Heart right ventricle (tissue), 16 donors: ENCODE measurements at regions not wholly inside any gene's neighbourhood (a gene's known extent, or its start where the extent isn't known, plus 50 kb on each side); places are given as distances from the start of the nearest gene placed in this dataset.

ENCODE experiments used
- ATAC-seq, 8 donors: fragments of 200-7000 bp; cut with Tn5 transposase; one replicate each; pipeline ENCODE4 v1.9.1; 2020; ENCODE audit warnings: mild to moderate bottlenecking in 8 of 8, moderate library complexity in 8 of 8, moderate number of reproducible peaks in 1 of 8
- DNase-seq, 2 donors: peaks; one replicate each; pipeline ENCODE4 v3.0.0-alpha.2; 2020
- H3K27ac ChIP-seq, 10 donors: fragments of 200-600 bp; sonication (generic) in 2 of 10; one replicate each; pipeline versions ENCODE4 v1.5.0 to v1.8.0; 2020 to 2022; ENCODE audit warnings: mild to moderate bottlenecking in 3 of 10
- H3K27me3 ChIP-seq, 7 donors: fragments of 200-600 bp; one replicate each; pipeline ENCODE4 v1.8.0; 2021 to 2022; ENCODE audit warnings: mild to moderate bottlenecking in 2 of 7
- H3K36me3 ChIP-seq, 9 donors: fragments of 200-600 bp; sonication (generic) in 1 of 9; one replicate each; pipeline versions ENCODE4 v1.5.0 to v1.8.0; 2020 to 2022; ENCODE audit warnings: mild to moderate bottlenecking in 2 of 9
- H3K4me1 ChIP-seq, 9 donors: fragments of 200-600 bp; sonication (generic) in 1 of 9; one replicate each; pipeline versions ENCODE4 v1.5.0 to v1.8.0; 2020 to 2022; ENCODE audit warnings: mild to moderate bottlenecking in 4 of 9
- H3K4me3 ChIP-seq, 10 donors: fragments of 200-600 bp; sonication (generic) in 2 of 10; one replicate each; pipeline versions ENCODE4 v1.5.0 to v1.8.0; 2020 to 2022; ENCODE audit warnings: mild to moderate bottlenecking in 7 of 10, moderate library complexity in 2 of 10
- H3K9me3 ChIP-seq, 11 donors: fragments of 200-600 bp in 10 of 11; sonication (generic) in 2 of 11; one replicate each; pipeline versions ENCODE4 v1.5.0 to v1.8.0; 2013 to 2022; ENCODE audit warnings: mild to moderate bottlenecking in 2 of 11, control low read depth in 1 of 11, moderate library complexity in 1 of 11
- CTCF ChIP-seq, 9 donors: fragments of 200-600 bp; sonication (generic) in 2 of 9; IDR thresholded peaks; one replicate each; pipeline versions ENCODE4 v1.5.0 to v1.8.0; 2021 to 2022; ENCODE audit warnings: antibody characterized with exemption in 9 of 9, mild to moderate bottlenecking in 5 of 9, moderate library complexity in 1 of 9
- WGBS, 2 donors: extraction: QIAGEN DNeasy Blood & Tissue Kit; methylation state at CpG; one replicate each; pipeline ENCODE4 v1.1.7; 2013; ENCODE audit warnings: inconsistent platforms in 1 of 2; 5-methylcytosine and 5-hydroxymethylcytosine counted together
- intact Hi-C, 10 donors: fragments of 100-400 bp; cut with DNase I; formaldehyde crosslinking; loops; one replicate each; pipeline versions ENCODE4 v1.11.1 to v1.14.2; 2022
- donor health status: Arrhythmogenic right ventricular cardiomyopathy.
- donor health status: ischemic (EF 13 %, LVEDD 7.1; RV severe dilation, severe dysfunction).
- donor health status: healthy with polysubstance abuse.
- donor health status: DM: no; HTN: yes; CAD: no.
- donor health status: DM: no; HTN: no; CAD: no.
- donor health status: ischemic (EF 25% LVEDD 6.9; RV normal size, moderate dysfunction).
- donor health status: ischemic (EF 25% LVEDD 5.7; RV mildly dilated, moderate dysfunction).
- donor health status: healthy.
- donor health status: DM: yes; HTN: yes; CAD: no.
- donor health status: Ischemic cardiomyopathy.
- donor health status: ischemic (EF 35%, LVEDD 5.7; RV mildly dilated, moderate dysfunction).
- donor health status: nonischemic (EF 11% LVEDD 7.7; RV severe dilation, severe dysfunction).
- donor health status: DM: yes; HTN: yes; CAD: no.
- donor health status: PGD.
- donor health status: ischemic (EF 29% LVEDD 5.4; RV normal size, mild dysfunction).
- donor health status: nonischemic (EF 23%, LVEDD 6.1; RV moderate dilation, normal function).

GRCh38 chr16:59612094-59612493 lies 878.0 kb upstream of the GOT2 start:
- H3K27me3 ChIP-seq: no peaks in the 10 kb centered on the region
- WGBS, 2 donors: 56 to 67% methylated on average over 3 of the region's 3 CpGs
- no peaks in the 10 kb centered on the region for H3K4me1 ChIP-seq
- H3K4me3 ChIP-seq: no peak overlapping the region
- DNase-seq (no peak), ATAC-seq (no peak)
- intact Hi-C loops: no loop called here
- no peaks in the 10 kb centered on the region for H3K9me3 ChIP-seq
- H3K27ac ChIP-seq: no peak overlapping the region
- no peak for TF ChIP-seq CTCF (IDR thresholded peaks at IDR 0.05)
- H3K36me3 ChIP-seq: no peaks in the 10 kb centered on the region

DNA sequence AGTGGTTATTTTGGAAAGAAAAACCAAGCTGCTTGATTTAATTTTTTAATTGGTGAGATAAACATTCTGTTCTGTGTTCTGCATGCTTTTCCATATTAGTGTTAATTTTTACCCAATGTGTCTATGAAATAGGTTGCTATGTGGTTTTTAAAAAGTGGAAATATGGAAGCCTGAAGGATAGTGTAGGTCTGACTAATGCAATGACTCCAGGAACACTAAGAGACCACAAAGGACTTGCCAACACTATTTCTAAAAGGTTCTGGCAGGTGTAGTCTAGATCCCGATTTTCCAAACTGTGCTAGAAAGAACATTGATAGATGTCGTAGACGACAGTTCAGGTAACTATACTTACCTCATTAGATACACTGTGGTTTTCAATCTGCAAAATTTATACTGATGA lies 877.4 kb upstream of the GOT2 start:
- 92% methylated on average over 3 of the region's 3 CpGs for WGBS, 2 donors
- H3K4me1 ChIP-seq: no peaks in the 10 kb centered on the region

GRCh38 chr16:59605706-59606105 lies 871.6 kb upstream of the GOT2 start:
- Histone ChIP-seq H3K27ac (no peak overlapping the region), H3K4me1 (no peaks in the 10 kb centered on the region), H3K36me3 (no peaks in the 10 kb centered on the region), H3K4me3 (no peak overlapping the region), H3K9me3 (no peaks in the 10 kb centered on the region), H3K27me3 (no peaks in the 10 kb centered on the region)
- 44 to 61% methylated on average over 2 of the region's 2 CpGs for WGBS, 2 donors
- no peak for DNase-seq
- intact Hi-C loops: no loop called here
- ATAC-seq: no peak
- TF ChIP-seq CTCF (IDR thresholded peaks at IDR 0.05): no peak

More for the DNA sequence above, 877.4 kb upstream of the GOT2 start:
- intact Hi-C loops: no loop called here
- Histone ChIP-seq H3K4me3 (no peak overlapping the region), H3K36me3 (no peaks in the 10 kb centered on the region), H3K27ac (no peak overlapping the region), H3K27me3 (no peaks in the 10 kb centered on the region), H3K9me3 (no peaks in the 10 kb centered on the region)
- no peak for TF ChIP-seq CTCF (IDR thresholded peaks at IDR 0.05)
- ATAC-seq: no peak
- DNase-seq: no peak

DNA sequence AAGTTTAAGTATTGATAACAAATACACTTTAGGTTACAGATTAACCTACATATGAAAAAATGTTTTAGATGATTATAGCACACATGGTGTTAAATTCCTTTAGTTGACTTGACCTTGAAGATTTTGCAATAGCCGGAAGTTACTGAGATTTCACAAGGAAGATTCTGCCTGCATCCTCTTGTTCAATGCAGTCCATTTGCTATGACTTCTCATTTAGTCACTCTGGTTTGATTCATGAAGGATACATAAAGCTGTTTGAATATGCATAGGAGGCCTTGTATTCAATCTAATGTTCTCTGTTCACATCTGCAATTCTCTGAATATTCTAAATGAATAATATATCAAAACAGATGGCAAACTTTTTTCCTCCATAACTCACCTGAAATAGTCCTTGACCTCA lies 870.2 kb upstream of the GOT2 start:
- Histone ChIP-seq H3K4me3 (no peak overlapping the region), H3K27me3 (no peaks in the 10 kb centered on the region), H3K4me1 (no peaks in the 10 kb centered on the region), H3K9me3 (no peaks in the 10 kb centered on the region), H3K36me3 (no peaks in the 10 kb centered on the region), H3K27ac (no peak overlapping the region)
- no peak for TF ChIP-seq CTCF (IDR thresholded peaks at IDR 0.05)
- DNase-seq: no peak
- ATAC-seq: no peak
- intact Hi-C loops: no loop called here
- 53 to 86% methylated on average over 1 of the region's 1 CpG for WGBS, 2 donors

GRCh38 chr16:59601452-59601851 lies 867.3 kb upstream of the GOT2 start:
- intact Hi-C loops: no loop called here
- no peaks in the 10 kb centered on the region for H3K4me1 ChIP-seq
- no peaks in the 10 kb centered on the region for H3K27me3 ChIP-seq
- ATAC-seq (no peak), DNase-seq (no peak)
- no peaks in the 10 kb centered on the region for H3K36me3 ChIP-seq
- no peak overlapping the region for H3K4me3 ChIP-seq
- no peak for TF ChIP-seq CTCF (IDR thresholded peaks at IDR 0.05)
- H3K27ac ChIP-seq: no peak overlapping the region
- 57 to 78% methylated on average over 2 of the region's 2 CpGs for WGBS, 2 donors
- H3K9me3 ChIP-seq: no peaks in the 10 kb centered on the region
